HG02623 (cell line): ENCODE measurements at regions not wholly inside any gene's neighbourhood (a gene's known extent, or its start where the extent isn't known, plus 50 kb on each side); places are given as distances from the start of the nearest gene placed in this dataset.

Experiments used
- ATAC-seq: cut with Tn5 transposase; IDR thresholded peaks from one replicate; pipeline ENCODE4 v1.9.1; 2021; ENCODE audit warnings: moderate library complexity; ENCODE audit not compliant: unreplicated experiment

- ATAC-seq: no peak
These were observed 419.8 kb upstream of the NR2F2 start for GRCh38 chr15:95910643-95911212.

- ATAC-seq: no peak
These were observed 418.8 kb upstream of the NR2F2 start for GRCh38 chr15:95911570-95912279.

GRCh38 chr15:95912280-95912625, 418.2 kb upstream of the NR2F2 start:
- ATAC-seq: no peak

GRCh38 chr15:95912728-95913127, 417.8 kb upstream of the NR2F2 start:
- no peak for ATAC-seq

DNA sequence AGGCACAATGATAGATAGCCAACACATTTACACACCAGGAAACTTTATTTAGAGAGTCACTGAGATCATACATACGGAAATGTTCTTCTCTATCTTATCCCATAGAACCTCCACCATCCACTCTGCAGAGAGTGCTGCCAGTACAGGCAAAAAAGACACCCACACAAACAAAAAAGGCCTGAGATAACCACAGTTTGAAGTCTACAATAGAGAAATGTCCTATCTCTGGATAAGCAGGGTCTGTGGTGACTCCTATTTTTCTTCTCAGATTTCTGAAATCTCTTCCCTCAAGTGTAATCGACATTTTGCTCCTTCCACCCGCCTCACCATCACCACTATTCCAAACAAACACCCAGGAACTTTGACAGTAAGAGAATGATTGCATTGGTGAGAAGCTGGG, 413.9 kb upstream of the NR2F2 start:
- no peak for ATAC-seq

DNA sequence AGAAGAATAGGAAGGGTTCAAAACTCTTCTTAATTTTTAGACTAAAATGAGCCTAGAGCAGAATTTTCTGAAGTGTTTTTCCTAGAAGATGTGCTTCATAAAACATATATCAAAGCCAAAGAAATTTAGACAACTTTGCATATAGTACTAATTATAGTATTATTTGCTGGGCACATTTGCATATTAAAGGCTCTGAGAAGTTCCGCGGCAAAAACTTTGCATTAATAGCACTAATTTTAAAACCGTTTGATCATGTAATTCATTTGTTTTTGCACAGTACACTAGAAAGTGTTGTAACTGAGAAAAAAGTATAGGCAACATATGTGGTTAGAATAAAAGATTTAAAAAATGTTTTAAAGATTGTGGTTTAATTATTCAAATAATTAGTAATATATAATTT, 412.0 kb upstream of the NR2F2 start:
- ATAC-seq: no peak

- no peak for ATAC-seq
These were observed 411.0 kb upstream of the NR2F2 start for GRCh38 chr15:95919460-95919859.

GRCh38 chr15:95921404-95921803, 409.1 kb upstream of the NR2F2 start:
- no peak for ATAC-seq

DNA sequence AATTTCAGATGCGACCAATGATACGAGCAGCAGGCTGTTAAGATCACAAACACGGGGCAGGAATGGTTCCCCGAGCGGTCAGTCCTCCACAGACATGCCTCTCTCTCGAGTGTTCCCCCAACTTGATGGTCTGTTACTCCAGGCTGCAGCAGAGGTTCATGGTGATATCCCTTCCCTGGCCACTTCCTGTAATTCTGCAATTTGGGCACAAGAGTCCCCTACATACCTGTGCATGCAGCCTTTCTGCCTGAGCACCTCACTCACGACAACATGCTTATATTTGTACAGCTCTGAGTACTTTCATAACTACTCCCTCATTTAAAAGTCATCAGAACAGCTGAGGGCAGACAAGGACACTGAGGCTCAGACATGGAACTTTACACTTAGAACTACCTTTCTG, 408.1 kb upstream of the NR2F2 start:
- no peak for ATAC-seq

GRCh38 chr15:95923792-95924191, 406.7 kb upstream of the NR2F2 start:
- ATAC-seq: no peak

DNA sequence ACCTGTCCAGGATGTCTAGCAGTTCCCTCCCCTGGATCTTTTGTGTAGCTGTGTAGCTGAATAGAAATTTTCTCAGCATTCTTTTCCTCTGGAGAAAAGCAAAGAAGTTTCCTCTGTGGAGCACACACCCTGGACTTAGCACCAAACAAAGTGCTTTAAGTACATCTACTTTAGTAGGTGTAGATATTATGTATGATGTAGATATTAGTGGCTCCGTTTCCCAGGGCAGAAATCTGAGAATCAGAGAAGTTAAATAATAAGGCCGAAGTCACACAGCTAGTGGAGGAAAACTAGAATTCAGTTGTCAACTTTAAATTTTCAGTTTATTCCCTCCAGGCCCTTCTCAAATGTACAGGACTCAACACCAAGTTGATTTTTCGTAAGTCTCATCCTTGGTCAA, 401.7 kb upstream of the NR2F2 start:
- no peak for ATAC-seq

- ATAC-seq: peak; percentile 74
These were observed 401.2 kb upstream of the NR2F2 start for GRCh38 chr15:95929232-95929846.

- no peak for ATAC-seq
These were observed 399.7 kb upstream of the NR2F2 start for GRCh38 chr15:95930659-95931375.

- no peak for ATAC-seq
These were observed 398.9 kb upstream of the NR2F2 start for GRCh38 chr15:95931619-95932018.

DNA sequence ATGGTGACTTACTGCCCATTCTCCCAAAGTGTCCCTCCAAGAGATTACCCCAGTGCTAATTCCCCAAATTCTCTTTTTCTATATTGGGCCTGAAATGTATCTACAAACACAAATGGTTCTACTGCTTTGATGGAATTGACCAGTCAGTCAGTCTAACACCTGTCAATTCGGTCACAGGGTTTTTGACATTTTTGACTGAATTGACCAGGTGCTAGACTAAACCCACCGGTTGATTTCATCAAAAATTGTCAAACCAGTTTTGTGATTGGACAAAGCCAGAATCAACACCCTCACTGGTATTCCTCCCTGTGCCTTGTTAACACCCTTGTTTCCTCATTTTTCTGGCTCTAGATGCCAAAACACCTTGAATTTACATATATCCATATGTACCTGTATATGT, 398.4 kb upstream of the NR2F2 start:
- ATAC-seq: no peak

GRCh38 chr15:95932676-95933075, 397.8 kb upstream of the NR2F2 start:
- no peak for ATAC-seq

GRCh38 chr15:95935852-95936251, 394.6 kb upstream of the NR2F2 start:
- no peak for ATAC-seq

DNA sequence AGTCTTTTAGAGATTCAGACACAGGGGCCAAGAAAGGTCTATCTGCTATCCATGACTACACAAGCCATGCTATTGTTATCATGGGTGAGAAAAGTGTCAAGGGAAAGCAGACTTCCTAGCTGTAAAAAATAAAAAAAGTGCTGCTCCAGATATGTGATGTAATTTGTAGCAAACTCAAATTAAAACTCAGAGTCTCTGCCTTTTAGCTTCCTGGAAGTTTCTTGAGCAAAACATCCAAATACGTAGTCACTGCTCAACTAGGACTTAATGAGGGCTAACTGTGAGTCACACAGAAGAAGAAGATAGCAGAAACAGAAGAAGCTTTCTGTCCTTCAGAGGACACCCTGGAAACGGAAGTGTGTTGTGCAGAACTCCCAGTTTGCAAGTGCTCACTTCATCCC, 393.4 kb upstream of the NR2F2 start:
- ATAC-seq: no peak

GRCh38 chr15:95940431-95940985, 390.0 kb upstream of the NR2F2 start:
- no peak for ATAC-seq

DNA sequence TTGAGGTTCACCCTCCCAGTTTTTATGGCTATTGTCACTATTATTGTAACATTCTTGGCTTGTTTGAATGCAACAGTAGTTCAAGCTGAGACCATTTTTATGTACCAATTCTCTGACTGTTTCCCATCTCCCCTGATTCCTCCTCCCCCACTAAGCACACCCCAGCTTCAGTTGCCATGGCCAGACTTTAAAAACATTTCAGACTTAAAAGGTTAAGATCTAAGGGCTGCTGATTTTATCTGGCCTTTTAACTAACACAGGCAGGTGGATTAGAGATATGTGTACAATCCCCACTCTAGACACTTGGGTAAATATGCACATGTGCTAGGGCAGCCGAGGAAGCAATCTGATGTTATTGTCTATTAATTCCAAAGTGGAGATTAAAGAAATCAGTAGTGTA, 386.3 kb upstream of the NR2F2 start:
- no peak for ATAC-seq

GRCh38 chr15:95944661-95945255, 385.7 kb upstream of the NR2F2 start:
- no peak for ATAC-seq
